GM20000 (cell line): ENCODE measurements at regions not wholly inside any gene's neighbourhood (a gene's known extent, or its start where the extent isn't known, plus 50 kb on each side); places are given as distances from the start of the nearest gene placed in this dataset.

ENCODE experiments used
- DNase-seq: peaks from one replicate; pipeline ENCODE4 v3.0.0; 2012; ENCODE audit warnings: low spot score
- CTCF ChIP-seq: IDR thresholded peaks from 2 replicates; pipeline ENCODE4 v1.5.1; 2012; ENCODE audit warnings: mild to moderate bottlenecking, control low read depth; ENCODE audit errors: extremely low read depth, missing control alignments

DNA sequence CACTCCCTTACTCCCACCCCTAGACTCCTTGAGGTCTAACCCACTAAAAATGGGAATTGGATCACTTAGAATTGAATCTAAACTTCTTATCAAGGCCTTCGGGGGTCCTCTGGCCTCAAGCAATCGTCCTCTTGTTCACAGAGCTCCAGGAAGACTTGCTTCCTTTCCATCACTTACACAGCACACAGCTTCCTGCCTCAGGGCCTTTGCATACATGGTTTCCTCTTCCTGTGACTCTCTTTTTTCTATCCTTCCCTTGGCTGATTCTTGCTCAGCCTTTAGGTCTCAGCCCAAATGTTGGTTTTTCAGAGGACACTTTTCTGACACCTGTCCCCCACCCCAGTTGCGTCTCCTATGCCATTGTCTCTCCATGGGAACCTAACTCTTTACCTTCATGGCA, 50.0 kb upstream of the ALDH1B1 start:
- TF ChIP-seq CTCF: no peak
- no peak for DNase-seq

DNA sequence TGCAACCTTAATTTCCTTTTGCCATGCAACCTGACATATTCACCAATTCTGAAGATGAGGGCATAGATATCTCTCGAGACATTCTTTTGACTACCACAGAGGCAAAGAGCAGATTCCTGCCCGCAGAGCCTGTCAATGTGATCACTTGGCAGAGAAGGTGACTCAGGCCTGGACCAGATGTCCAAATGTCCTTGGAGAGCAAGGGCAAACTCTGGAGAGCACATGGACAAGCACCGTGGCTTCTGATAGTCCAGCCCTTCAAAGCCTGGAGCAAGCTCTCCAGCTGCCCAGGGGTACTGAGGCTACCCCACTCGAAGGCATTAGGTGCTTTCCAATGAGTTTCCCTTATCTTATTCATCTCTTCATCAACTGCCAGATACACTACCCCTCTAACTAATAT, 50.4 kb upstream of the ALDH1B1 start:
- DNase-seq: no peak
- no peak for TF ChIP-seq CTCF

DNA sequence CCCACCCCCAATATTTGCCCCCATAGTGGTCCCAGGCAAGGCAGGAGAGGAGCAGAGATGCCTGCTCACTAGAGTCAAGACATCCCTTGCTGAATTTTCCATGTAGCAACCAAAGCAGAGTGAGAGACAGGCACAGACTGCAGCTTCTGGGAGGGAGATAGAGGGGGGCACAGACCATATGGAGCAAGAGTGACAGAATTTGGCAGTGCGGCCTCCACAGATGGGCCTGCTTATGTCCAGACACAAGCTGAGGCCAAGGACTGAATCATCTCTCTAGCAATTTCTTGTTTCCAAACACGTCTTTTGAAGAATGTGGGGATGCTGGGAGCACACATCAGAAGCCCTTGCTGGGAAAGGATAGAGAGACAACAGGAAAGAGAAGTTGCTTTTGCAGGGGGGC, 53.0 kb upstream of the ALDH1B1 start:
- no peak for DNase-seq
- TF ChIP-seq CTCF: no peak

- TF ChIP-seq CTCF: no peak
- no peak for DNase-seq
These were observed 53.4 kb upstream of the ALDH1B1 start for GRCh38 chr9:38339087-38339486.

GRCh38 chr9:38338342-38339018, 54.0 kb upstream of the ALDH1B1 start:
- no peak for DNase-seq
- TF ChIP-seq CTCF: no peak

- TF ChIP-seq CTCF: no peak
- no peak for DNase-seq
These were observed 54.7 kb upstream of the ALDH1B1 start for GRCh38 chr9:38337706-38338264.

DNA sequence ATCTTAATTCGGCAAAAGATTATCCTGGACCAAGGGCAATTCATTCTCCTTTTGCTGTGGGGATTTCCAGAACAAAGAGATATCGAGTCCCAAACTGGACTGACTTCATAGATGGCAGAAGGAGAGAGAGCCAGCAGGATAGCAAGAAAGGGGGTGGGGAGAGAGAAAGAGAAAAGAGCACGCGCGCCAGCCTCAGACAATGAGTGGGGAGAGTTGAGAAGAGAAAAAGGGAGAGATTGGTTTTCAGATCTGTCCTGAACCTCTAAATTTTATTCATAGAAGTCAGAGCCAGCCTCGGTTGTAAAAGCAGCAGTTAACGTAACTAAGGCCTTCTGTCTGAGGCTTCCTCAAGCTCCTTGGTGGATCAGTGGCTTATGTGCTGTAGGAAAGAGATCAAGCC, 55.3 kb upstream of the ALDH1B1 start:
- DNase-seq: no peak
- no peak for TF ChIP-seq CTCF
